Upper lobe of left lung (tissue), 4 donors: ENCODE measurements at regions not wholly inside any gene's neighbourhood (a gene's known extent, or its start where the extent isn't known, plus 50 kb on each side); places are given as distances from the start of the nearest gene placed in this dataset.

Experiments
- CTCF ChIP-seq, 6 experiments: fragments of 450-650 bp in 4 of 6; fragments of 200-600 bp in 2 of 6; sonication (generic) in 2 of 6; IDR thresholded peaks; one replicate each; pipeline ENCODE4 v1.5.1; 2016 to 2019; ENCODE audit warnings: antibody characterized with exemption in 6 of 6
- POLR2A ChIP-seq, 4 donors: fragments of 450-650 bp; IDR thresholded peaks; one replicate each; pipeline ENCODE4 v1.5.1; 2016 to 2017; ENCODE audit warnings: antibody characterized with exemption in 4 of 4, mild to moderate bottlenecking in 2 of 4
- POLR2AphosphoS5 ChIP-seq, 2 donors: sonication (generic); formaldehyde crosslinking; IDR thresholded peaks; one replicate each; pipeline ENCODE4 v1.5.1; 2017; ENCODE audit warnings: antibody characterized with exemption in 2 of 2

- no peak for TF ChIP-seq POLR2AphosphoS5 (IDR thresholded peaks at IDR 0.05)
- no peak for TF ChIP-seq CTCF (IDR thresholded peaks at IDR 0.05)
- no peak for TF ChIP-seq POLR2A (IDR thresholded peaks at IDR 0.05)
Observed at GRCh38 chr1:55456971-55457370, 241.8 kb upstream of the USP24 start.
